GM21717 (cell line): ENCODE measurements at regions not wholly inside any gene's neighbourhood (a gene's known extent, or its start where the extent isn't known, plus 50 kb on each side); places are given as distances from the start of the nearest gene placed in this dataset.

Experiments used
- ATAC-seq: cut with Tn5 transposase; IDR thresholded peaks from one replicate; pipeline ENCODE4 v1.9.1; 2021; ENCODE audit warnings: mild to moderate bottlenecking, moderate library complexity; ENCODE audit not compliant: unreplicated experiment

- no peak for ATAC-seq
Observed at GRCh38 chr12:115474539-115475353, 790.8 kb upstream of the TBX3 start.

DNA sequence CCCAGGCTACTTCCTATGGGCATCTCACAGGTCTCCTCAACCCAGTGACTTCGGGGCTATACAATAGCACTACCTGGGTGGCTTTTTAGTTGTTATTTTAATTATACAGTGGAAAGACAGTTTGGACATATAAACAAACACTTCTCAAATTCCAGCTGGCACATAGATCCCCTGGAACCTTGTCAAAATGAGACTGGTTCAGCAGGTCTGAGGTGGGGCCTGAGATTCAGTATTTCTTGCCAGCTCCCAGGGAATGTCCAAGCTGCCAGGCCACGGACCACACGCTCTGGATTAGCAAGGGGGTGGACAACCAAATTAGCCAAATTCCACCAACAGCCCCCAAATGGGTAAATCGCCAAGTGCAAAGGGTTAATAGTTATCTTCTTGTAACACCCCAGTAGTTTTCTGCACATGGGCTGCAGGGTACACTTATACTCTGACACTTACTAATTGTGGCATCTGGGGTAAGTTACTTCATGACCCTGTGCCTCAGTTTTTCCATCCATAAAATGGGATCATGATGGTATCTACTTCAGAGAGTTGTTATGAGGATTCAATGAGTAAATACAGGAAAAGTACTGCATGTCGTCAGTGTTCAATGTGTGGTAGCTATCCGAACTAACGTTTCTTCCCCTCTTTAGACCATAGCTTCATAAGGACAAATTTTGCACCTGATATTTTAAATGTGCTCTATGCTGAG lies 789.4 kb upstream of the TBX3 start:
- ATAC-seq, result no peak

DNA sequence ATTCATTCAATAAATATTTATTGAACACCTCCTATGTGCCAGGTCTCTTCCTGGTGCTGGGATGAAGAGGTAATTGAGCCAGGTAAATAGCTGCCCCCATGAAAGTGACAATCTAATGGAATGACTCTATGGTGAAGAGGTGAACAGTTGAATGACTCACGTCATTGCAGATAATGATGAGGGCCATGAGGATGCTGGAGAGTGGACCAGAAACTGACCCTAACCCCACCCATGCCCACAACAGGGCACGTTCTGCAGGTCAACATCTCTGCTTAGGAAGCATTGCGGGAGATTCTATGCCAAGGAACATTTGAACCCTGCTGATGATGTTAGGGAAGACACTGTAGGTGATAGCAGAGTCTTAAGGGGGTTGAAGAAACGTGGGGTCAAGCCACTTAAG lies 788.9 kb upstream of the TBX3 start:
- no peak for ATAC-seq

GRCh38 chr12:115470977-115471376 lies 787.0 kb upstream of the TBX3 start:
- ATAC-seq, result no peak

- no peak for ATAC-seq
Observed at GRCh38 chr12:115470526-115470925, 786.6 kb upstream of the TBX3 start.

GRCh38 chr12:115468087-115468510 lies 784.1 kb upstream of the TBX3 start:
- no peak for ATAC-seq

GRCh38 chr12:115467531-115467930 lies 783.6 kb upstream of the TBX3 start:
- ATAC-seq, result no peak

DNA sequence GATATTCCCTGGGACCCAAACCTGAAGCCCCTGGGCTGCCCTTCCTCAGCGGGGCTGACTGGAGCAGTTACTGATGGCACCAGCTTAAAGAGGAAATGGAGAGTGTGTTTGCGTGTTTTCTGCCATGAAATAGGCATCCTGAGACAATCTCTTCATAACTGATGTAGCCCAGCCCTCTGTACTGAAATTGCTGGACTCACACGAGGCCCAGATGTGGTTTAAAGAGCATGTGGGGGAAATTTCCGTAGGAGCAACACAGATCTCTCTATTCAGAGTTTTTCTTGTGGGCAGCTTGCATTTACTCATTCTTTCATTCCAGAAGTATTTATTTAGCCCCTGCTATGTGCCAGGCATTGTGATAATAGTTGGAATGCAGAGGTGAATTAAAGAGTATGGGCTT lies 782.1 kb upstream of the TBX3 start:
- ATAC-seq, result no peak

GRCh38 chr12:115464661-115465060 lies 780.7 kb upstream of the TBX3 start:
- no peak for ATAC-seq

DNA sequence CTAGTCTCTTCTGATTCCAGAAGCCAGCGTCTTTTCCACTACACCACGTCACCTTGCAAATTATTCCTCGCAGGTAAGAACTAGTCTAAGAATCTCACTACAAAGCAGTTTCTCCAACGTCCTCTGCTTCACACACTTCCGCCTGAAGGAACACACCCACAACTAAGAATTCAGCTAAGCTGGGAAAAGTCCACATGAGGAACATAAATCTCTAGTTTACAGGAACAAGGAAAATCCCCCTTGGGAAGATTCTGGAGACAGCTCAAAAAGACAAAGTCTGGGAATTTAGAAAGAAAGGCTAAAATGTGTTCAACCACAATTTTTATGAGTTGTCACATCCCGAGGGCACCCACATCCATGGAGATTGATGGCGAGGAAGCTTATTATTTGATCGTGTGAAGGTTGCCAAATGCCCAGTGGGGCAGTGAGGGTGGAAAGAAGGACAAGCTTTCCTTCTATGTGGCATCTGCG lies 780.2 kb upstream of the TBX3 start:
- no peak for ATAC-seq

GRCh38 chr12:115461401-115461800 lies 777.4 kb upstream of the TBX3 start:
- ATAC-seq, result no peak

DNA sequence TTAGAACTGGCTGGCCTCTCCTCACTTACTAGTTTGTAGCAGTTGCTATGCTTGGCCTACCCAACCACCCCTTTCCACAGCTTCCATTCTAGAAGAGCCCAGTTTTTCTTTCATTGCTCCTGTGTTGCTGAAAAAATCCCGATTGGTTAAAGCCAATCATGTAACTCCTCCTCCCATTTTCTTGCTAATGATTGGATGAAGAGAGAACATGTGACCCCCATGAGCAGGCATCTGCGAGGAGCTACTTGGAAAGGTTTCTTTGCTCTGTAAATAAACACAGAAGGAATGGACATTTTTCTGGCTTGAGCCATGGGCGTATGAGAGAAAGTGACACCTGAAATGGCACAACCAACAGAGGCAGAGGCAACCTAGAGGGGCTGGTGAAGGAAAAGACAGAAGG lies 773.8 kb upstream of the TBX3 start:
- no peak for ATAC-seq

DNA sequence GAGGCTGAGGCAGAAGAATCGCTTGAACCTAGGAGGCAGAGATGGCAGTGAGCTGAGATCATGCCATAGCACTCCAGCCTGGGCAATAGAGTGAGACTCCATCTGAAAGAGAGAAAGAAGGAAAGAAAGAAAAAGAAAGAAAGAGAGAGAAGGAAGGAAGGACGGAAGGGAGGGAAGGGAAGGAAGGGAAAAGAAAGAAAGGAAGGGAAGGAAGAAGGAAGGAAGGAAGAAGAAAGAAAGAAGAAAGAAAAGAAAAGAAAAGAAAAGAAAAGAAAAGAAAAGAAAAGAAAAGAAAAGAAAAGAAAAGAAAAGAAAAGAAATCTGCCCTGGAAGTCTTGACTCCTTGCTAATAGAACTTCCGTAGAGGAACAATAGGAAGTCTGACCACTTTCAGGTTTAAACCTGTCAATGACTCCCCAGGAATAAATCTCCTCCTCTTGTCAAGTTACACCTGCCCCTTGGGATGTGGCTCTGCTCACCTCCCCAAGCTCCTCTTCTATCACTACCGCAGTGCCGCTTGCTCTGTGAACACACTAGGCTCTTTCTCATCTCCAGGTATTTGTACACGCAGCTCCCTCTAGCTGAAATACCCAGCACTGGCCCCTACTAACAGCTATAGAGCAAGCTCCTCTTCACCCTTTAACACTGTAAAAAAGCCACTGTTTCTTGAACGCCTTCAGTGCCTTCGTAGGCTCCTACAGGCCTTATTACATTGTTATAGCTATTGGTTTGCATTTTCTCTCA lies 773.1 kb upstream of the TBX3 start:
- ATAC-seq, result no peak

GRCh38 chr12:115455268-115455681 lies 771.3 kb upstream of the TBX3 start:
- ATAC-seq, result no peak

- ATAC-seq, result no peak
Observed at GRCh38 chr12:115452751-115453281, 768.8 kb upstream of the TBX3 start.

DNA sequence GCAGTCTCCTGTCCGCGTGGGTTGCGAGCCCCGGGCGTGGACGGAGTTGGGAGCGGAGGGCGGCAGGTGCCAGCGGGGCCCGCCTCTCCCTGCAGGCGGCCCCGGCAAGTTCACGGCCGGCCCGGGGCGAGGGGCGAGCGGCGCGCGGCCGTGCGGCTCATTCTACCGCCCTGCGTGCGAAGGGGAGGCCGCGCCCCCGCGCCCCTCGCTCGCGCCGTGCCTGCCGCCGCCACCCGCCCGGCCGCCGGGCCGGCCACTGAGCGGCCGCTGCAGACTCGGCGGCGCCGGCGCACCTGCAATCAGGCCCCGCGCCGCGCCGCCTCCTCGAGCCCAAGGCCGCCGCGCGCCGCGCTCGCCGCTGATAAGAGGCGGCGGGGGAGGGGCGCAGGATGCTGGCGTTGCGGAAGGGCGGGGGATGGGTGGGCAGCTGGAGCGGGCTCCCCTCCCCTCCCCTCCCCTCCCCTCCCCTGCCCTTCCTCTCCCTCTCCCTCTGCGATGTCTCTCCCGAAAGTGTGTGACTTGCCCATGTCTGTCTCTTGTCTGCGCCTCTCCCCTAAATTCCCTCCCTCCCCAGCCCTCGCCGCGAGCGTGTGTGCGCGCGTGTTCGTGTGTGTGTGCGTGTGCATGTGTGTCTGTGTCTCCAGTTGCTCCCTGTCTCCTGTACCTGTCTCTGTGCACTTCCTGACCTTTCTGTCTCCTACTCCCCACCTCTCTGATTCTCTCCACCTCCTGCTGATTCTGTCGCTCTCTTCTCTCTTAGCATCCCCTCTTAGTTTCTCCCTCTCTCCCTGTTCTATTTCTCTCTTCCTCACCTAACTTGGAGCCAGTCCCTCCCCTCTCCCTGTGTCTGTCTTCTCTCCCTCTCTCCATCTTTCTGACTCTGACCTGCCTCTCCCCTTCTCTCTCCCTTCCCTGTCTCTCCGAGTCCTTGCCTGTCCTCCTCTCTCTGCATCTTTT lies 768.1 kb upstream of the TBX3 start:
- no peak for ATAC-seq

GRCh38 chr12:115451151-115451779 lies 767.3 kb upstream of the TBX3 start:
- ATAC-seq, result no peak

- ATAC-seq, result no peak
Observed at GRCh38 chr12:115450710-115451109, 766.7 kb upstream of the TBX3 start.

DNA sequence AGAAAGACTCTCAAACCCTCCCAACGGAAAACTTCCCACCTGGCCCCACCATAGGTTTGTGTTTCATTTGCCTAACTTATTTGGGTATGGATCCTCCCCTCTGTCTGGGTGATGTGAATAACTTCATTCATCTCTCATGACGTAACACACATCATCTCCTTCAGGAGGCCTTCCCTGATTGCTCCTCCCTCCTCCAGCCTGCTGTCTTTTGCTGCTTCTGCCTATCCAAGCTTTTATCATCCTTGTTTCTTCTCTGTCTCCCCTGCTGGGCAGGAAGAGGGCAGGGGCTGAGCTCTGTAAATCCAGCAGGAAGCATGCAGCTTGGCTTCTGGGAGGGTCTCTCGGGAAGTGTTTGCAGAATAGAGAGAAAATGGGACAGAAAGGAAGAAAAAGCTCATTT lies 766.0 kb upstream of the TBX3 start:
- no peak for ATAC-seq

GRCh38 chr12:115449526-115449925 lies 765.6 kb upstream of the TBX3 start:
- no peak for ATAC-seq
